ENCODE measurements at regions not wholly inside any gene's neighbourhood (a gene's known extent, or its start where the extent isn't known, plus 50 kb on each side); places are given as distances from the start of the nearest gene placed in this dataset.

GRCh38 chr1:86296305-86297205 is 99.6 kb downstream of the ODF2L start:
- H2AK5ac ChIP-seq (ENCODE audit: low read length): no peak overlapping the region
- no peak overlapping the region for H2BK120ac ChIP-seq (ENCODE audit: insufficient read depth, low read length, poor library complexity)
- H3K9me3 ChIP-seq (ENCODE audit: insufficient read depth, low read depth, low read length): no peaks in the 10 kb centered on the region
- H3K27me3 ChIP-seq (ENCODE audit: insufficient read depth, low read length): no peaks in the 10 kb centered on the region
- WGBS (ENCODE audit: extremely low coverage, insufficient coverage, insufficient read length): no CpG with 5 or more reads among the region's 7 CpGs
- H2BK12ac ChIP-seq (ENCODE audit: low read length): no peak overlapping the region
- no peaks in the 10 kb centered on the region for H3K79me2 ChIP-seq (ENCODE audit: control insufficient read depth, insufficient read depth, low read length, poor library complexity)
- H3K4me3 ChIP-seq (ENCODE audit: low read depth, low read length): no peak overlapping the region
- no peak overlapping the region for H3K9ac ChIP-seq (ENCODE audit: low read length)
- H4K8ac ChIP-seq (ENCODE audit: low read depth, low read length): no peak overlapping the region
- no peak overlapping the region for H3K14ac ChIP-seq (ENCODE audit: low read length)
- H4K12ac ChIP-seq (ENCODE audit: low read depth, low read length): no peak overlapping the region
- H2AFZ ChIP-seq (ENCODE audit: insufficient read depth, low read length, poor library complexity): no peak overlapping the region
- no peak overlapping the region for H3K4ac ChIP-seq (ENCODE audit: low read depth, low read length)
- no peak overlapping the region for H3K18ac ChIP-seq (ENCODE audit: low read length)
- H3K27ac ChIP-seq (ENCODE audit: low read depth, low read length): no peak overlapping the region
- H2BK5ac ChIP-seq (ENCODE audit: low read depth, low read length, poor library complexity): no peak overlapping the region
- no peaks in the 10 kb centered on the region for H3K79me1 ChIP-seq (ENCODE audit: low read length)
- H4K91ac ChIP-seq (ENCODE audit: low read depth, low read length): no peak overlapping the region
- no peak for DNase-seq
- H3K36me3 ChIP-seq (ENCODE audit: control insufficient read depth in 1 of 2, insufficient read depth in 2 of 2, low read length in 2 of 2): no peaks in the 10 kb centered on the region
- H3K23ac ChIP-seq (ENCODE audit: low read length): no peak overlapping the region
- no peaks in the 10 kb centered on the region for H3K4me1 ChIP-seq (ENCODE audit: control insufficient read depth in 1 of 2, insufficient read depth in 2 of 2, low read length in 2 of 2)
- no peak overlapping the region for H3K4me2 ChIP-seq (ENCODE audit: low read length)

DNA sequence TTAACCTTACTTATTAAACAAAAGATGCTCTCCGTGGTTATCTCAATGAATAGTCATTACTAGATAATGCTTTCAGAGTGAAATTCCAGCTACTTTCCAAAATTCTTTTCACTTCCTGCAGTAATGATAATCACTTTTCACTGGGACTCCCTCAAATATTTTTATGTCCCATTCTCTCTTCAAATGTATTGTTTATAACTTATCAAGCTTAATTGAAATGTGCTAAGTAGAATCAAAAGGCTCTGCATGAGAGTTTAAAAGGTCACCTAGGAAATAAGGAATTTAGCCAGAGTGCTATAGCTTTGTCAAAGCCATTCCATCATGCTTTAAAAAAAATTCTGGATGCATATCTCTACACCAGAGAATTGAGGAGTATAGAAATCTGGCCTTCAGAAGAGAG is 106.4 kb downstream of the ODF2L start:
- no peak for DNase-seq
- H3K4me3 ChIP-seq (ENCODE audit: low read depth, low read length): no peak overlapping the region
- no peak overlapping the region for H3K23ac ChIP-seq (ENCODE audit: low read length)
- no peak overlapping the region for H2BK12ac ChIP-seq (ENCODE audit: low read length)
- H3K79me1 ChIP-seq (ENCODE audit: low read length): no peaks in the 10 kb centered on the region
- H4K91ac ChIP-seq (ENCODE audit: low read depth, low read length): no peak overlapping the region
- H2BK5ac ChIP-seq (ENCODE audit: low read depth, low read length, poor library complexity): no peak overlapping the region
- no peak overlapping the region for H3K14ac ChIP-seq (ENCODE audit: low read length)
- no peaks in the 10 kb centered on the region for H3K9me3 ChIP-seq (ENCODE audit: insufficient read depth, low read depth, low read length)
- no peak overlapping the region for H3K4me2 ChIP-seq (ENCODE audit: low read length)
- H3K27me3 ChIP-seq (ENCODE audit: insufficient read depth, low read length): no peaks in the 10 kb centered on the region
- H3K4me1 ChIP-seq (ENCODE audit: control insufficient read depth in 1 of 2, insufficient read depth in 2 of 2, low read length in 2 of 2): no peaks in the 10 kb centered on the region
- no peak overlapping the region for H3K27ac ChIP-seq (ENCODE audit: low read depth, low read length)
- no peak overlapping the region for H4K12ac ChIP-seq (ENCODE audit: low read depth, low read length)
- H3K4ac ChIP-seq (ENCODE audit: low read depth, low read length): no peak overlapping the region
- H3K36me3 ChIP-seq (ENCODE audit: control insufficient read depth in 1 of 2, insufficient read depth in 2 of 2, low read length in 2 of 2): no peaks in the 10 kb centered on the region
- H3K9ac ChIP-seq (ENCODE audit: low read length): no peak overlapping the region
- WGBS (ENCODE audit: extremely low coverage, insufficient coverage, insufficient read length): no CpG with 5 or more reads among the region's 1 CpG
- H4K8ac ChIP-seq (ENCODE audit: low read depth, low read length): no peak overlapping the region
- H3K79me2 ChIP-seq (ENCODE audit: control insufficient read depth, insufficient read depth, low read length, poor library complexity): no peaks in the 10 kb centered on the region
- H2AK5ac ChIP-seq (ENCODE audit: low read length): no peak overlapping the region
- no peak overlapping the region for H2AFZ ChIP-seq (ENCODE audit: insufficient read depth, low read length, poor library complexity)
- H2BK120ac ChIP-seq (ENCODE audit: insufficient read depth, low read length, poor library complexity): no peak overlapping the region
- H3K18ac ChIP-seq (ENCODE audit: low read length): no peak overlapping the region

DNA sequence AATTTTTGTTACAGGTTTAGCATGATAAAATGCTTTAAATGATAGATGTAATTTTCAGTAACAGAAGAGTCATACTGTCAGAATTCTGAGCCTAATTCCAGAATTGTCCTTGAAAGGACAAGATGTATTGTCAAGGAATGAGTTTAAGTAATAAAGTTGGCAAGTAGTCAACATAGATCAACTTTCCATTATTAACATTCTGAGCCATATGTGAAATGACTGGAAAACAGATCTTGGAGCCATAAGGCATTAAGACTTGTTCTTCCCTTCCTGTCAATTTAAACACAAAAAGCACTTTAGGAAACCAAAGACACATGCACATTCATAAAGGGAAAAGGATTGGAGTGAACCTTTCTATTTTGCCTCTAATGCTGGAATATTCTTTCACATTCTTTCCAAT is 107.0 kb downstream of the ODF2L start:
- Histone ChIP-seq H3K27ac (ENCODE audit: low read depth, low read length) (no peak overlapping the region), H3K9me3 (ENCODE audit: insufficient read depth, low read depth, low read length) (no peaks in the 10 kb centered on the region), H3K27me3 (ENCODE audit: insufficient read depth, low read length) (no peaks in the 10 kb centered on the region), H3K4me3 (ENCODE audit: low read depth, low read length) (no peak overlapping the region), H3K4me1 (ENCODE audit: control insufficient read depth in 1 of 2, insufficient read depth in 2 of 2, low read length in 2 of 2) (no peaks in the 10 kb centered on the region), H3K18ac (ENCODE audit: low read length) (no peak overlapping the region), H2AFZ (ENCODE audit: insufficient read depth, low read length, poor library complexity) (no peak overlapping the region), H3K9ac (ENCODE audit: low read length) (no peak overlapping the region), H2BK12ac (ENCODE audit: low read length) (no peak overlapping the region), H2BK5ac (ENCODE audit: low read depth, low read length, poor library complexity) (no peak overlapping the region), H3K36me3 (ENCODE audit: control insufficient read depth in 1 of 2, insufficient read depth in 2 of 2, low read length in 2 of 2) (no peaks in the 10 kb centered on the region), H4K12ac (ENCODE audit: low read depth, low read length) (no peak overlapping the region), H3K4me2 (ENCODE audit: low read length) (no peak overlapping the region), H3K4ac (ENCODE audit: low read depth, low read length) (no peak overlapping the region), H4K8ac (ENCODE audit: low read depth, low read length) (no peak overlapping the region), H3K79me1 (ENCODE audit: low read length) (no peaks in the 10 kb centered on the region), H2AK5ac (ENCODE audit: low read length) (no peak overlapping the region), H2BK120ac (ENCODE audit: insufficient read depth, low read length, poor library complexity) (no peak overlapping the region), H3K23ac (ENCODE audit: low read length) (no peak overlapping the region), H4K91ac (ENCODE audit: low read depth, low read length) (no peak overlapping the region), H3K14ac (ENCODE audit: low read length) (no peak overlapping the region), H3K79me2 (ENCODE audit: control insufficient read depth, insufficient read depth, low read length, poor library complexity) (no peaks in the 10 kb centered on the region)
- DNase-seq: no peak

- H2BK12ac ChIP-seq (ENCODE audit: low read length): no peak overlapping the region
- WGBS (ENCODE audit: extremely low coverage, insufficient coverage, insufficient read length): no CpG with 5 or more reads among the region's 6 CpGs
- H3K4me2 ChIP-seq (ENCODE audit: low read length): no peak overlapping the region
- no peak overlapping the region for H3K4me3 ChIP-seq (ENCODE audit: low read depth, low read length)
- no peaks in the 10 kb centered on the region for H3K79me1 ChIP-seq (ENCODE audit: low read length)
- H3K14ac ChIP-seq (ENCODE audit: low read length): no peak overlapping the region
- no peak overlapping the region for H3K4ac ChIP-seq (ENCODE audit: low read depth, low read length)
- no peak overlapping the region for H3K9ac ChIP-seq (ENCODE audit: low read length)
- no peak overlapping the region for H4K12ac ChIP-seq (ENCODE audit: low read depth, low read length)
- H3K18ac ChIP-seq (ENCODE audit: low read length): no peak overlapping the region
- H3K79me2 ChIP-seq (ENCODE audit: control insufficient read depth, insufficient read depth, low read length, poor library complexity): no peaks in the 10 kb centered on the region
- no peak overlapping the region for H4K8ac ChIP-seq (ENCODE audit: low read depth, low read length)
- H3K23ac ChIP-seq (ENCODE audit: low read length): no peak overlapping the region
- H3K4me1 ChIP-seq (ENCODE audit: control insufficient read depth in 1 of 2, insufficient read depth in 2 of 2, low read length in 2 of 2): no peaks in the 10 kb centered on the region
- H2BK120ac ChIP-seq (ENCODE audit: insufficient read depth, low read length, poor library complexity): no peak overlapping the region
- H2AK5ac ChIP-seq (ENCODE audit: low read length): no peak overlapping the region
- H3K27ac ChIP-seq (ENCODE audit: low read depth, low read length): no peak overlapping the region
- H3K36me3 ChIP-seq (ENCODE audit: control insufficient read depth in 1 of 2, insufficient read depth in 2 of 2, low read length in 2 of 2): no peaks in the 10 kb centered on the region
- H4K91ac ChIP-seq (ENCODE audit: low read depth, low read length): no peak overlapping the region
- no peak overlapping the region for H2AFZ ChIP-seq (ENCODE audit: insufficient read depth, low read length, poor library complexity)
- H3K9me3 ChIP-seq (ENCODE audit: insufficient read depth, low read depth, low read length): no peaks in the 10 kb centered on the region
- H2BK5ac ChIP-seq (ENCODE audit: low read depth, low read length, poor library complexity): no peak overlapping the region
- H3K27me3 ChIP-seq (ENCODE audit: insufficient read depth, low read length): no peaks in the 10 kb centered on the region
- DNase-seq: no peak
These were observed 107.5 kb downstream of the ODF2L start for GRCh38 chr1:86288586-86289147.

Data from trophoblast cell (in vitro differentiated cells and primary cell).